CD4-positive, alpha-beta T cell treated with Interleukin-10 for 1 hour (primary cell): ENCODE measurements at regions not wholly inside any gene's neighbourhood (a gene's known extent, or its start where the extent isn't known, plus 50 kb on each side); places are given as distances from the start of the nearest gene placed in this dataset.
"Not testable (repeated sequence)": the region's sequence is repeated elsewhere in the genome, so short reads cannot be mapped to it uniquely, and the experiment has no call there.

Experiments used
- DNase-seq: peaks from one replicate; pipeline ENCODE4 v3.0.0-alpha.2; 2020

DNA sequence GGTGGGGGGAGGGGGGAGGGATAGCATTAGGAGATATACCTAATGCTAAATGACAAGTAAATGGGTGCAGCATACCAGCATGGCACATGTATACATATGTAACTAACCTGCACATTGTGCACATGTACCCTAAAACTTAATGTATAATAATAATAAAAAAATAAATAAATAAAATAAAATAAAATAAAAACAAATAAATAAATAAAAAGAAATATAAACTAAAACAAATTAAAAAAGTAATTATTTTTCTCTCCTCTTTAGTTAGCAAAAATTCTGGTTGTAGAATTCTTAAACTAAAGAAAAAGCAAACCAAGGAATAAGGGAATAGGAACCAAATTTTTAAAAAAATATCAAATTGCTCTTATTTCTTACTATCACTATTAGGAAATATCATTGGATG is 267.3 kb downstream of the CCER1 start:
- DNase-seq, result not testable (repeated sequence)

DNA sequence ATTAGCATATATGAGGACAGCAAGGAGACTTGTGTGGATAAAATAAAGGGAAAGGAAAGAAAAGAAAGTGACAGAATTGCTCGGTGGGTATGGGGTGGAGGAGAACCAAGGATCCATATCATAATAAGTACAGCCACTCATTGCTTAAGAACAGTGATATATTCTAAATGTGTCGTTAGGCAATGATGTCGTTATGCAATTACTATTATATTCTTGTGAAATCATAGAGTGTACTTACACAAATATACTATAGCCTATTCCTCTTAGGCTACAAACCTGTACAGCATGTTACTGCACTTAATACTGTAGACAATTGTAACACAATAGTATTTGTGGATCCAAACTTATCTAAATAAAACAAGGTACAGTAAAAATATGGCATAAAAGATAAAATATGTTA is 271.1 kb downstream of the CCER1 start:
- DNase-seq, result no peak

GRCh38 chr12:90682398-90682797 is 272.6 kb downstream of the CCER1 start:
- DNase-seq, result no peak

GRCh38 chr12:90679674-90680073 is 275.3 kb downstream of the CCER1 start:
- DNase-seq, result no peak

DNA sequence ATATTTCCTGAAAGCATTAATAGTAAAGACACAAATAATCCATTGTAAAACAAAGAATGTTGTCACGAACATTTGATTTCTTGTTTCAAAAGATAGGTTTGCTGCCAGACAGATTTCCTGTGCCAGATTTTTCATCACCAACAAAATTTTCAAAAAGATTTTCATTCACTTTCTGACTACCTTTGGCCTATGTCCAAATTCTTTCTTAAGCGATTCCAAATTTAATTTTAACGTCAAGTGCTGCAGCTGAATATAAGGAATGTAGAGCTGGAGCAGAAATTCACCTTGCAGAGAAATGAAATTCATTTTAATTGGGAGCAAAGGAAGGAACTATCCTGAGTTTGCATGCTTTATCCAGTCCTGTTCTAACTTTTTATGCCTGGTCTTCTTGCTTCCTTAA is 277.4 kb downstream of the CCER1 start:
- DNase-seq, result no peak

DNA sequence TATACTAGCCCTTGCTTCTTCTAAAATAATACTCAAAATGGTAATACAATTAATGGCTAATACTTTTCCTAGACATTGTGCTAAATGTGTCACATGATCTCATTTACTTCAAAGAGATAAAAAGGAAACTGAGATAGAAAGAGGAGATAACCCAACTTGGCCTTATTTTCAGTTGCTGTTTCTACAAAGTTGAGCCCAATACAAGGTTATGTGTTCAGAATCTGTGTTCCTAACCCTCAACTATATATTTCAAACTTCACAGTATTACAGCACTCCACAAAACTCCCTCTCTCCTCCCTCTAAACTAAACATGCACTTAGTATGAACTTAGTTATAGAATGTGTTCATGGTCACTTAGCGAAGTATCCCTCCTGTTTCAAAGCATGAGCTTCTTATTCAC is 277.9 kb downstream of the CCER1 start:
- no peak for DNase-seq

DNA sequence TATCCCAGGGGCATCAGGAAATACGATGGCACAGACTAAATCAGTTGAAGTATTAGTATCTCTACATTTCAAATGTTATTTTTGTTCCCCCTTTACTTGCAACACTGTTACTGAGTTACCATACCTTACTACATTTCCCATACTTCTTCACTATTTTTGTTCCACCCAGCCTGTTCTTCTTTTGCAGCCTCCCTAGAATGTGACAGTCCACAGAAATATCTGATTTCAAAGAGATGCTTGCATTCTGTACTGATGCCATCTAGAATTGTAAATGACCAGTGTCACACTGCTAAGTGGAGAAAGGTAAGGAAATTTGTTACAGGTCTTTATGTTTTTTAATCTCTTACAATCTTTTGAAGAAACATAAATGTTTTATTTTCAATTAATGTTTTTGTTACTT is 279.9 kb downstream of the CCER1 start:
- no peak for DNase-seq

- DNase-seq, result no peak
Measured at GRCh38 chr12:90672081-90672480, 282.9 kb downstream of the CCER1 start.

- DNase-seq, result not testable (repeated sequence)
Measured at GRCh38 chr12:90663949-90664348, 291.0 kb downstream of the CCER1 start.

GRCh38 chr12:90659060-90659459 is 295.9 kb downstream of the CCER1 start:
- DNase-seq, result no peak

GRCh38 chr12:90653040-90653439 is 301.9 kb downstream of the CCER1 start:
- no peak for DNase-seq

DNA sequence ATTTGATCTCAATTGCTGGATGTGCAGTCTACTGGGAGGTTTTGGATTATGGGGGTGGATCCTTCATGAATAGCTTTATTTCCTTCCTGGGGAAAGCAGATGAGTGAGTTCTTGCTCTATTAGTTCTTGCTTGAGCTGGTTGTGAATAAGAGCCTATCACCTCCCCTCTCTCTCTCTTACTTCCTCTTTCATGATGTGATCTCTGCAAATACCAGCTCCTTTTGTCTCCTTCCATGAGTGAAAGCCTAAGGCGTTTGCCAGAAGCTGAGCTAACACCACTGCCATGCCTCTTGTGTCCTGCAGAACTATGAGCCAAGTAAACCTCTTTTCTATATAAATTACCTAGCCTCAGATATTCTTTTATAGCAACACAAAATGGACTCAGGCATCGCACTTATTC is 302.7 kb downstream of the CCER1 start:
- DNase-seq, result no peak

DNA sequence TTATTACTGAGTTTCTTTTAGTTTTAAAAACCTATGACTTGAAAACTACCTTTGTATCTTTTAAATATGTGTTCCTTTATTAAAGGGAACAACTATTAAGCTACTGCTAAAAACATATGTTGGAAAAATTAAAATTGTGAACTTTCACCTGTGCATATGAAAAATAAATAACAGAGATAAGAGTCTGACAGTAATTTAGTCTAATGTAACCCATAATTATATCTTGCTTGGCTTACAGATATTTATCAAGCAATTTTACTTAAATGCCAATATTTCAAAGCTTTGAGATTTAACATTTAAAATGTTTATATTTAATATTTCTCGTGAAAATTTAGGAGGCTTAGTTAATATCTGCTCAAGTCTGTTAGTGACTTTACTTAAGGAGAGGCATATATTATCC is 309.8 kb downstream of the CCER1 start:
- DNase-seq, result no peak

DNA sequence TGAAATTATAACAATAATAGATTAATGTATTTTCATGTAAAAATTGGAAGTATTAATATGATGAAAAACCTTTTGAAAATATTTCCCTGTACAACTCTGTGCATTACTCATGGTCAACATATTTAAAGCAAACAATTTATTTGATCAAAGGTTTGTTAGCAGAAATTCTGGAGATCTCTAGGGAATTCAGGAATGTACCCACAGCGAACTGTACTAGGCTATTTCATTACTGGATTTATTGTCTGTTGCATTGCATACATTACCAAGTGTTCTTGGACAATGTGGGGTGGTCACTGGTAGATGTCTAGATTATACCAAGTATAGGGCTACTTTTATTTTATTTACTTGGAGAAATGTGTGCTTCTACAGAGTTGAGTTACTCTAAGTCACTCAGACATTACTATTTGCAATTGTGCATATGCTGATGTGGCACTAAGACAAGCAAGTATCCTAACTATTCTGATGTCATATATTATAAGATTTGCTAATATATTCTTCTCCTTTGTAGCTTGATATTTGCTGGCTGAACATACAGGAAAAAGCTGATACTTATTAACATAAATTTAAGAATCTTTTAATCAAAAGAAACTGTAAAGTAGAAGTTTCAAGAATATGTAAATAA is 323.3 kb downstream of the CCER1 start:
- DNase-seq, result no peak

DNA sequence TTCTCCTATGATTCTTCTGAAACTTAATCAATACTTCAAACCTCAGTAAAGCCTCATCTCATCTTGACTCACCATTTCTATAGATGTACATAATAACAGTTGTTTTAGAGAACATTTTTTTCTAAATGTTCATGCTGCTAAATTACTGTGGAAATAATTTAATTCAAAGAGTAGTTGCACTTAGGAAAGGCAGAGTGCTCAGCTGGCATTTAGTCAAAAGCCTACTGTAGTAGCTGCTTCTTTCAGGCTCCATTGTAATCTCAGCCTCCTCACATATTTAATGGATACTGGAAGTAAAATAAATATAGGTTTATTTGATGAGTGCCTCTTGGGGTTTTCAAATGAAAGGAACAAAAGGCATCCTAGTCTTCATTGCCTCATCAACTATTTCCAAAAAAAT is 325.0 kb downstream of the CCER1 start:
- no peak for DNase-seq

GRCh38 chr12:90628213-90628612 is 326.8 kb downstream of the CCER1 start:
- no peak for DNase-seq

GRCh38 chr12:90627180-90627896 is 327.6 kb downstream of the CCER1 start:
- no peak for DNase-seq

- DNase-seq, result no peak
Measured at GRCh38 chr12:90622431-90622830, 332.5 kb downstream of the CCER1 start.

DNA sequence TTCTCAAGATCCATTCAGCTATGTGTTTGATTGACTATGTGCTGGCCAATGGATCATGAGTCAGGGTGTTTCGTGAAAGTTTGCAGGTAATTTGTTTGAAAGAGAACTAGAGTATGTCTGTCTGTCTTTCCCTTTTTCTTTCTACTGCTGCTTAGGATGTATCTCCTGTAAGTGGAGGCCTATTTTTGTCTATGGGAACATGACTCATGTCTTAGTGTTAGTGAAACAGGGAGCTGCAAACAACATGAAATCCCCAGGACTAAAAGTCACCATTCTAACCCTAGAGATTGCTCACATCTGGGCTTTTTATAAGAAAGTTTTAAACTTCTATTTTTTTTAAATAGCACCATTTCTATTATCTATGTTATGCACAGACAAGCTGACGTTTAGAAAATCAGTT is 333.0 kb downstream of the CCER1 start:
- no peak for DNase-seq

DNA sequence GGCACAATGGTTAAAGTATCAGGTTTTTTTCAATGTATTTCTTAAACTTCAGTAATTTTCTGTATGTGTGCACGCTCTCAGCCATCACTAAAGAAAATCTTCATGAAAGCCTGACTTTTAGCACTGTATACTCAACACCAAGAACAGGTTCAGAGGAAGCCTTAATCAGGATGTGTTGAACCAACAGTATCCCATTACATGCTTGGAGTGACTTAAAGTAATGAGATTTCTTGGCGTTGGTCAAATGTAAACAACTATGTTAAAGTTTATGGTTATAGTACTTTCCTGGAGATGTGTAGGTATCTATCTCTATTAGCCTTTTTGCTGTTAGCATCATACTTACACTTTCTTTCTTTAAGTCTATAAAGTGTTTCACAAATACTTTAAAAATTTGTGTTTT is 335.0 kb downstream of the CCER1 start:
- no peak for DNase-seq

DNA sequence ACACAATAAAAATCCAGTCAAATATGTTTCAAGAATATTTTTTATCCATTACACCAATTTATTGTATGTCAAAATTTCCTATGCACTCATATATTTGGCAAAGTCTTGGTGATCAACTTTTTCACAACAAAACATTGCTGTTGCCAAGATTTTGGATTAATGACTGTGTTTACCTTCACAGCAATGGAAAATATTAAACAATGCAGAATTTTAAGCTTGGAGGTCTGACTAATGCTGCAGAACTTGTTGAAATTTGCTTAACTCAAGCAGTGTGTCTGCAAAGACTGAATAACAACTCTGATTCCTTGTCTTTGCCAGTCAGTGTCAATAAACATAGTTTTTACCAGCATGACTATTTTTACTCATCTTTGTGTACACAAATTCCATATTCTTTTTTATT is 336.4 kb downstream of the CCER1 start:
- DNase-seq, result no peak

DNA sequence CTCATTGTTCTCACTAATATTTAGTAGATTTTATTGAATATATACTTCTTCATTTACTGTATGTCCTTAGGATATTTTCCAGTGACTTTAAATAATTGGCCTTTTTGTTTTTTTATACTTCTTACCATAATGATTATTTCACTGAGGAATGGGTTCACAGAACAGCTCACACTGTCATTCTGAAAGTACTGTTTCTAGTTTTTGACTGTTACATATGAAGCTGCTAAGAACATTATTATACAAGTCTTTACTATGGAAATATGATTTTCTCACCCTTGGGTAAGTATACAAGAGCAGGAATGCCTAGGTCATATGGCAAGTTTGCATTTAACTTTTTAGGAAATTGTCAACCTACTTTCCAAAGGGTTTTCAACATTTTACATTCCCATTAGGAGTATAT is 343.1 kb downstream of the CCER1 start:
- no peak for DNase-seq

DNA sequence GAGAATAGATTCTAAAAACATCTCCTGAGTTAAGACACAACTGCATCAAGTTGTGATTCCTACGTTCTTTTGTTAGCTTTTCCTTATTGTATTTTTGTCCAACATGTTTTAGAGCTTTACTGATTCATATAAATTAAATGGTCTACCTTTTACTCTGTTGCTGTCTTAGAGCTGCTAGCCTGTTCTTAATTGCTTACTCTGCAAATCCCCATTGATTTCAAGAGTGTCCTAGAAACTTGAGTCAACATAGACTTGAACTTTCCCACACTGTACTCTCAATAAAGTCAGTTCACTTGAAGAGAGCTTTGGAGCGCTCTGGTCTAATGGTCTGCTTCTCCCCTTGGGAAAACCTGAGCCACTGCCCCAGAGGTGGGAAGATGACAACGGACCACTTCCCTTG is 343.9 kb downstream of the CCER1 start:
- DNase-seq, result no peak

DNA sequence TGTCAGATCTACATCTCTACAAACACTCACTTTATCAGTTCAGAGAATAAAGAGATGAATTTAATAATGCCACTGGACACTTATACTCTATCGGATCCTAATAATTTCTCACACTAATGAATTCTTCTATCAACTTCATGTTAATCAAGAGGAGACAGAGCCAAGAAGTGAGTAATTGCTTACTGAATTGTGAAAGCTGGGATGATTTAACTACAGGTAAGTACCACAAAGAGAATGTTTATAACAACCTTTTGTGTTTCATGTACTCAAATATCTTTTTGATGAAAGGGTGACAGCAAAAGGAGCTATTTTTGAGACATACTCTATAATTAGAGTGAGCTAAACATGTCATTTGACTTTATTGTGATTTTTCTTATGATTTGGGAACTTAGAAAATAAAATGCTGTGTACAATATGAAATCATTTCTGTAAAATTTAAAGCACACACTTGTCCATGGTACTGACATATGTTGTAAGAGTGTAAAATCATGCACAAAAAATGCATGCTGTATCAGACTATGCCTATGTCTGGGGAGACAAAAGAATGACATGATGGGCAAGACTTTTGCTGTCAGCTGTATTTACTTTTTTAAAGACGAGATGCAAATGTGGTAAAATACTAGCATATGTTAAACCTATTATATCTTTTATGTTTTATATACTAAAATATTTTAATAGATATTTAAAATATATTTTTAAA is 361.2 kb downstream of the CCER1 start:
- DNase-seq, result no peak
